ENCODE measurements at regions not wholly inside any gene's neighbourhood (a gene's known extent, or its start where the extent isn't known, plus 50 kb on each side); places are given as distances from the start of the nearest gene placed in this dataset.

- TF ChIP-seq CTCF (IDR thresholded peaks at IDR 0.05; ENCODE audit: low read length, missing control alignments): no peak
- DNase-seq (ENCODE audit: low read depth): no peak
- no peak overlapping the region for H3K4me3 ChIP-seq (replicated peaks; ENCODE audit: low read depth, low read length)
Measured at GRCh38 chr18:45245091-45245511, 370.2 kb upstream of the SLC14A2 start.

DNA sequence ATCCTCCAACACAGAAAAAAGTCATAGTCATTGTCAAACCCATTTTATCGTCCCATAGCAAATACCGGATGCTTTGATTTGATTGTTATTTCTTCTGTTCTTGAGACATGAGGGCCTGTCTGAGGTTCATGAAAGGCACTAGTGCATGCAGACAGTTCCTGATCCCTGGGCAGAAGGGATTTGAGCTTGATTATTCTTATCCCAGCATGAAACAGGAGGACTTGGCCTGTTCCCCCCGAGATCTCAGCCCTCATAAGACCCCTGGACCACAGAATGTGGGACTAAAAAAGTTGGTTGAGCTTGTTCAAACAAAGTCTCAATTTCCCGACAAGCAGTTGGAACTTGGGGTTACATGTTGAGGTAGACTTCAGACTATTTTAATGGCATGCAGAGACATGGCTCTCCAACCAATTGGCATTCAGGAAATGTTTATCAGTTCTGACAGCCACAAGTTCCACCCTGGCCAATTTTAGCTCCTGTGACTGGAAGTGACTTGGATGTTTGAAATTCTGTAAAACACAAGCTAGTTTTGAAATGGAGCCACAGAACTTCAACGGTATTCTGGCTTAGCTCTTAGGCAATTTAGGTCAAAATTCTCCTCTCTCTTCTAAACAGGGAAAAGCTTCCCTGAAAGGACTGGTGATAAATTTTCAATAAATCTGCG lies 366.9 kb upstream of the SLC14A2 start:
- no peak for TF ChIP-seq CTCF (IDR thresholded peaks at IDR 0.05; ENCODE audit: low read length, missing control alignments)
- DNase-seq (ENCODE audit: low read depth): peak; percentile 69
- no peak overlapping the region for H3K4me3 ChIP-seq (replicated peaks; ENCODE audit: low read depth, low read length)

GRCh38 chr18:45249246-45249661 lies 366.0 kb upstream of the SLC14A2 start:
- no peak overlapping the region for H3K4me3 ChIP-seq (replicated peaks; ENCODE audit: low read depth, low read length)
- DNase-seq (ENCODE audit: low read depth): peak; percentile 11
- TF ChIP-seq CTCF (IDR thresholded peaks at IDR 0.05; ENCODE audit: low read length, missing control alignments): no peak

- DNase-seq (ENCODE audit: low read depth): no peak
- no peak for TF ChIP-seq CTCF (IDR thresholded peaks at IDR 0.05; ENCODE audit: low read length, missing control alignments)
Measured at GRCh38 chr18:45250479-45250878, 364.8 kb upstream of the SLC14A2 start.

GRCh38 chr18:45251236-45251635 lies 364.0 kb upstream of the SLC14A2 start:
- TF ChIP-seq CTCF (IDR thresholded peaks at IDR 0.05; ENCODE audit: low read length, missing control alignments): no peak
- H3K4me3 ChIP-seq (replicated peaks; ENCODE audit: low read depth, low read length): no peak overlapping the region
- DNase-seq (ENCODE audit: low read depth): no peak

More at GRCh38 chr18:45250479-45250878, 364.8 kb upstream of the SLC14A2 start:
- H3K4me3 ChIP-seq (replicated peaks; ENCODE audit: low read depth, low read length): no peak overlapping the region

GRCh38 chr18:45252474-45252873 lies 362.8 kb upstream of the SLC14A2 start:
- H3K4me3 ChIP-seq (replicated peaks; ENCODE audit: low read depth, low read length): no peak overlapping the region
- TF ChIP-seq CTCF (IDR thresholded peaks at IDR 0.05; ENCODE audit: low read length, missing control alignments): no peak
- no peak for DNase-seq (ENCODE audit: low read depth)

GRCh38 chr18:45253056-45253565 lies 362.2 kb upstream of the SLC14A2 start:
- no peak overlapping the region for H3K4me3 ChIP-seq (replicated peaks; ENCODE audit: low read depth, low read length)
- no peak for DNase-seq (ENCODE audit: low read depth)
- TF ChIP-seq CTCF (IDR thresholded peaks at IDR 0.05; ENCODE audit: low read length, missing control alignments): no peak
